MM.1S (cell line): ENCODE measurements at regions not wholly inside any gene's neighbourhood (a gene's known extent, or its start where the extent isn't known, plus 50 kb on each side); places are given as distances from the start of the nearest gene placed in this dataset.

Experiments used
- DNase-seq: peaks from one replicate; pipeline ENCODE4 v3.0.0-alpha.2; 2015
- H2AFZ ChIP-seq: fragments of 300-600 bp; sonication (generic); 2 replicates; pipeline ENCODE4 v1.6.0; 2016; ENCODE audit warnings: antibody characterized with exemption, low read length
- H3F3A ChIP-seq: fragments of 300-600 bp; sonication (generic); 2 replicates; pipeline ENCODE4 v1.6.1; 2016; ENCODE audit warnings: mild to moderate bottlenecking, antibody characterized with exemption, low read length, moderate library complexity, mixed read lengths; ENCODE audit not compliant: insufficient read depth
- H3K27ac ChIP-seq: fragments of 300-600 bp; sonication (generic); 2 replicates; pipeline ENCODE4 v1.5.1; 2016; ENCODE audit warnings: mild to moderate bottlenecking, low read length
- H3K27me3 ChIP-seq: fragments of 300-600 bp; sonication (generic); replicated peaks from 2 replicates; pipeline ENCODE4 v1.6.0; 2016; ENCODE audit warnings: low read length; ENCODE audit not compliant: insufficient read depth
- H3K36me3 ChIP-seq: fragments of 300-600 bp; sonication (generic); replicated peaks from 2 replicates; pipeline ENCODE4 v1.6.1; 2016; ENCODE audit warnings: mild to moderate bottlenecking, low read length, mixed read lengths; ENCODE audit not compliant: insufficient read depth
- H3K4me1 ChIP-seq: fragments of 300-600 bp; sonication (generic); 2 replicates; pipeline ENCODE4 v1.6.1; 2016; ENCODE audit warnings: low read length, mixed read lengths
- H3K4me2 ChIP-seq: fragments of 300-600 bp; sonication (generic); 2 replicates; pipeline ENCODE4 v1.6.0; 2016; ENCODE audit warnings: low read depth, low read length
- H3K4me3 ChIP-seq: fragments of 300-600 bp; sonication (generic); 2 replicates; pipeline ENCODE4 v1.5.1; 2016; ENCODE audit warnings: low read length, mixed read lengths
- H3K79me2 ChIP-seq: fragments of 300-600 bp; sonication (generic); 2 replicates; pipeline ENCODE4 v1.6.1; 2016; ENCODE audit warnings: mixed run types, low read length, mixed read lengths
- H3K9ac ChIP-seq: fragments of 300-600 bp; sonication (generic); 2 replicates; pipeline ENCODE4 v1.6.1; 2016; ENCODE audit warnings: low read length, mixed read lengths
- H3K9me2 ChIP-seq: fragments of 300-600 bp; sonication (generic); replicated peaks from 2 replicates; pipeline ENCODE4 v1.6.1; 2016; ENCODE audit warnings: mild to moderate bottlenecking, low read length, mixed read lengths; ENCODE audit not compliant: insufficient read depth
- H3K9me3 ChIP-seq: fragments of 300-600 bp; sonication (generic); replicated peaks from 2 replicates; pipeline ENCODE4 v1.6.1; 2016; ENCODE audit warnings: mild to moderate bottlenecking, low read length, mixed read lengths; ENCODE audit not compliant: insufficient read depth
- H4K20me1 ChIP-seq: fragments of 300-600 bp; sonication (generic); 2 replicates; pipeline ENCODE4 v1.6.1; 2016; ENCODE audit warnings: mild to moderate bottlenecking, low read length, moderate library complexity, mixed read lengths; ENCODE audit not compliant: insufficient read depth
- CTCF ChIP-seq: fragments of 300-600 bp; sonication (generic); IDR thresholded peaks from 2 replicates; pipeline ENCODE4 v1.5.1; 2016; ENCODE audit warnings: antibody characterized with exemption, low read length, mixed read lengths
- EZH2 ChIP-seq: fragments of 300-600 bp; sonication (generic); optimal IDR thresholded peaks from 2 replicates; pipeline ENCODE3; 2017; ENCODE audit warnings: low read depth, mild to moderate bottlenecking, antibody characterized with exemption, low read length, mixed read lengths
- EZH2phosphoT487 ChIP-seq: fragments of 300-600 bp; sonication (generic); IDR thresholded peaks from 2 replicates; pipeline ENCODE4 v1.6.1; 2018; ENCODE audit warnings: antibody characterized with exemption, low read length

GRCh38 chr14:42556551-42556950 lies 949.9 kb downstream of the LRFN5 start:
- Histone ChIP-seq H2AFZ (no peak overlapping the region), H3K9me2 (no peaks in the 10 kb centered on the region), H3K4me2 (no peak overlapping the region), H3K9me3 (no peaks in the 10 kb centered on the region), H3K4me3 (no peak overlapping the region), H3K27ac (no peak overlapping the region), H3K36me3 (no peaks in the 10 kb centered on the region), H4K20me1 (no peaks in the 10 kb centered on the region), H3K9ac (no peak overlapping the region), H3K27me3 (no peaks in the 10 kb centered on the region), H3K4me1 (no peaks in the 10 kb centered on the region), H3K79me2 (no peaks in the 10 kb centered on the region), H3F3A (no peaks in the 10 kb centered on the region)
- no peak for TF ChIP-seq EZH2phosphoT487
- no peak for TF ChIP-seq CTCF
- TF ChIP-seq EZH2, result no peak
- no peak for DNase-seq

GRCh38 chr14:42555365-42555764 lies 948.7 kb downstream of the LRFN5 start:
- Histone ChIP-seq H3F3A (no peaks in the 10 kb centered on the region), H2AFZ (no peak overlapping the region), H3K27me3 (no peaks in the 10 kb centered on the region), H3K4me3 (no peak overlapping the region), H3K4me2 (no peak overlapping the region), H3K9me2 (no peaks in the 10 kb centered on the region), H3K79me2 (no peaks in the 10 kb centered on the region), H3K4me1 (no peaks in the 10 kb centered on the region), H3K9ac (no peak overlapping the region), H3K9me3 (no peaks in the 10 kb centered on the region), H3K36me3 (no peaks in the 10 kb centered on the region), H4K20me1 (no peaks in the 10 kb centered on the region), H3K27ac (no peak overlapping the region)
- DNase-seq, result no peak
- TF ChIP-seq EZH2, result no peak
- TF ChIP-seq EZH2phosphoT487, result no peak
- no peak for TF ChIP-seq CTCF

GRCh38 chr14:42554091-42554490 lies 947.4 kb downstream of the LRFN5 start:
- Histone ChIP-seq H3K79me2 (no peaks in the 10 kb centered on the region), H4K20me1 (no peaks in the 10 kb centered on the region), H3K9ac (no peak overlapping the region), H3K9me3 (no peaks in the 10 kb centered on the region), H3F3A (no peaks in the 10 kb centered on the region), H3K4me2 (no peak overlapping the region), H3K27me3 (no peaks in the 10 kb centered on the region), H3K4me1 (no peaks in the 10 kb centered on the region), H3K27ac (no peak overlapping the region), H3K4me3 (no peak overlapping the region), H3K36me3 (no peaks in the 10 kb centered on the region), H3K9me2 (no peaks in the 10 kb centered on the region), H2AFZ (no peak overlapping the region)
- no peak for DNase-seq
- TF ChIP-seq EZH2phosphoT487 (no peak), CTCF (no peak), EZH2 (no peak)
